Nucleus accumbens (tissue), 56 donors: ENCODE measurements at regions not wholly inside any gene's neighbourhood (a gene's known extent, or its start where the extent isn't known, plus 50 kb on each side); places are given as distances from the start of the nearest gene placed in this dataset.

Experiments used
- DNase-seq, 56 donors: peaks; one replicate each; lab custom pipeline; 2025; lab: John Stamatoyannopoulos, UW

DNA sequence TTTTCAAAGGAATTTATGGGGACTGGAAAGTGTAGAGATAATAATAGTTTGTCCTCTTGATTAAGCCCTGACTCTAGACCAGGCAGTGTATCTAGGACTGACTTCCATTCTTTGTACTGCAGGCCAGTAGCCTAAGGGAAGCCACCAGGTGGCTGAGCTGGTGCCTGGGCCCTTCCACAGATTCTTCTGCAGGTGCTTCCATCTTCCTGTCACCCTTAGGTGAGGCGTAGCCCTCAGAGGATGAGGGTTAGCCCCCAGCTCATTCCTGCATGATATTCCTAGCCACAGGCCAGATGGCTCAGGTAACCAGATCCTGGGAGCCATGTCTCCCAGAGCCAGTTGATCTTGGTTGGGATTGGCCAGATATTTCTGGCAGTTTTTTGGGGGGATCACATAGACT is 169.0 kb upstream of the IL12A start:
- DNase-seq, result no peak

- peak in 2 of 56 donors; percentile 12 to 18 for DNase-seq
Observed at GRCh38 chr3:159821110-159821509, 167.5 kb upstream of the IL12A start.

GRCh38 chr3:159821736-159822135 is 166.9 kb upstream of the IL12A start:
- peak in 2 of 56 donors; percentile 13 to 56 for DNase-seq

GRCh38 chr3:159823780-159824179 is 164.9 kb upstream of the IL12A start:
- no peak for DNase-seq

DNA sequence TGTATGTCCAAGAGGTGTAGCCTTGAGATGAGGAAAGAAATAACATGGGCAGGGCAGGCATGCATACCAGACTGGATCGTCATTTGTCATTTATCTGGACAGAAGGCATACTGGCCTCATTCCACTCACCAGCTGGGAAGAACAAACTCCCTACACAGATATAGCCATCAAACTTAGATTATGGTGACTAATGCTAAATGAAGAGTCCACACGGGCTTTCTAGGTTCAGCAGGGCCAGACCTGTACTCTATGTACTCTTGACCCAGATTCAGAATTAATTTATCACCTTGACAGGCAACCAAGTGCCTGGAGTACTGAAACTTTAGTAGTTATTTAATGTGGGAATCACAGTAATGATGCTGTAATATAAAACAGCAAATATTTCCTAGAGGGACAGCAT is 164.3 kb upstream of the IL12A start:
- no peak for DNase-seq

GRCh38 chr3:159825216-159825854 is 163.3 kb upstream of the IL12A start:
- no peak for DNase-seq

DNA sequence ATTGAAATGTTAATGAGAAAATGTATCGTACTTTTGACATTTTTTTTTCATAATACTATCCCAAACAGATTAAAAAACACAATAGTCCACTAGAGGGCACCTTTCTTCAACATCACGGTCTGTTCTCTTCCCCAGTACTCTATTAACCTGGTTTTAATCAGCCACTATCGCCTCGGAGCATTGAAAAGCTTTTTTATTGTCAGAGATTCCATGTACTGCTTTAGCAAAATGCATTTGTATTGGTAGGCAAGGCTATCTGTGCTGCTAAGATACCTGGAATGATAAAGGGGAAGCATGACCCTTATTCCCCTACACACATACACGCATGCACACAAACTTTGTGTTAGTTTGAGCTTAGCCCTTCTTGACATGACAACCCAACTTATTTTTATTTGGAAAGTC is 160.1 kb upstream of the IL12A start:
- no peak for DNase-seq

DNA sequence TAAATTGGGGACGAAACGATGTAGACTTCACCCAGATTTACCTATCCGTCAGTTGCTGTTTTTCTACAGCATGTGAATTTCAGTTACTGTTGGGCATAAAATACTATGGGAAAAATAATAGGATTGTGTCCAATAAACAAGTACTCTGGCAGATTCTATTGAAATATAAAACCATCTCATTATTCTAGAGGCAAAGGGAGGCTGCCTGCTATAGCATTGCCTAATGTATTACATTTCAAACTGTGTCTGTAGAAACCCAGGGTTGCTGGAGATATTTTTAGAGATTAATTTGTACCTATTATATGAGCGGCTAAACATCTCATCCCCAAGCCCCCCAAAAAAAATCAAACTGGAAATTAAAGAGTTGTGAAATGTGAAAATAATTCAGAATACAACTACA is 159.6 kb upstream of the IL12A start:
- no peak for DNase-seq

DNA sequence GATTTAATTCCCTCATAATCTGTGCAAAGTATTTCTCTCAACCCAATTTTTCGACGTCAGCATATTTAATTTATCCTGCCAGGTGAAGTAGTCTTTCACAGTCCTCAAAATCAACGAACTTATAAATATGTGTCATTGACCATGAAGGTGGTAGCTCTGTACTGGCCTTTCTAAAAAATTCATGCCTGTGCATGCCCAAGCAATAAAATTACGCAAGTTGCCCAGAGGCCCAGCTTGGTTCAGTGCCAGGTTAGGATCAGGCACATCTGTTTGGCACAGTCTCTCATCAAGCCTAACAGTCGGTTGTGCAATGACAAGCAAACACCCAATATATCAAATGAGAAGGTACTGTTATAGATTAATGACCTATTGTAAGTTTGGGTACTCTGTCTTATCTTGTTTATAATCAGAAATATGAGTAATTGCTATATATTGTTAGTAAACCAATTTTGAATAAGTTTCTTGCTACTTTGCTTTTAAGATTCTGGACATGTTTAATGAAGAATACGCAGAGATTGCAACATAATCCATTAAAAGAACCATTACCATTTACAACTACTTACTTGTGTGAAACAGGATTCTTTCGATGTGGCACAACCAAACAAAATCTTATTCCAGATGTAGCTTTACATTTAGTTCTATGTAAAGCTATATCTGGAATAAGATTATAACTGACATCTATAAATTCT is 159.0 kb upstream of the IL12A start:
- peak in 21 of 56 donors; percentile 13 to 75 (median 32) for DNase-seq

- no peak for DNase-seq
Observed at GRCh38 chr3:159830523-159831154, 158.0 kb upstream of the IL12A start.

DNA sequence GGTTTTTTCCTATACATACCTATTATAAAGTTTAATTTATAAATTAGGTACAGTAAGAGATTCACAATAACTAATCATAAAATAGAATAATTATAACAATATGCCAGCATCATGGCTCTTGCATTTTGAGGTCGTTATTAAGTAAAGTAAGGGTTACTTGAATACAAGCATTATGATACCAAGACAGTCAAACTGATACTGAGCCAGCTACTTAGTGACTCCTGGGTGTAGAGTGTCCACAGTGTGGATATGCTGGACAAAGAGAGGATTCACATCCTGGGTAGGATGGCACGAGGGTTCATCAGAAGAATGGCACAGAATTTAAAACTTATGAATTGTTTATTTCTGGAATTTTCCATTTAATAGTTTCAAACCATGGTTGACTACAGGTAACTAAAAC is 157.2 kb upstream of the IL12A start:
- DNase-seq, result no peak

DNA sequence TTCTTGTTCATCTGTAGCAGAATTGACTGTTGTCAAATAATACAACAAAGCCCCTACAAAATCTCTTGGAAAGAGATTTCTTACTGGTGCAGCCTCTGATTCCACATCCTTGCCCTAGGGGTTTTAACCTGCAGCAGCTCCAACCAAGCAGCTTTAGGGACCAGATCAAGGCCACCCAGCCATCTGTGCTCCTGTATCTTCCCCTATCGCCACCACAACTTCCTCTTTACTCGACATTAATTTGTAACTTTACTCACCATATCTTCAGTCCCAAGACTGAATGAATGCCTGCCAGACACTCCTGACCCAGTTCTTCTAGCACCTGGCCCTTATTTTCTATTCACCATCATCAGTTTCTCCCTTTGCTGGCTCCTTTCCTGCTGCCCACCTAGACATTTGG is 156.6 kb upstream of the IL12A start:
- DNase-seq, result no peak

DNA sequence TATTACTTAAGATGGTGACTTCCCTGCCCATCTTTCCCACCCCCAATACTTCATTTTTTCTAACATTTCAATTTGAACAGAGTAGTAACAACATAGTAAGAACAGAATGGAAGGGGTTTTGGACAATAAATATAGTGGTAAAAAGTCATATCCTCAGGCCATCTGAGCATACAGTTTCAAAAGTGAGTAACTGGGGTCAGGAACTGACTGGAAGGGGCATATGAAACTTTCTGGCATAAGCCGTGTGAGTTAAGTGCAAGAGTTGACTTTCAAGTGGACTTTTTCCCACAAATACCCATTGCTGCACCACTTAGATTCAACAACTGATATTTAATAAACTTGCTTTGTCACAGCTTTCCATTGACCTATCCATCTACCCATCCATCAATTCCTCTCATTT is 153.5 kb upstream of the IL12A start:
- no peak for DNase-seq

GRCh38 chr3:159837725-159838124 is 150.9 kb upstream of the IL12A start:
- no peak for DNase-seq

- no peak for DNase-seq
Observed at GRCh38 chr3:159838938-159839337, 149.7 kb upstream of the IL12A start.

GRCh38 chr3:159839561-159840379 is 148.9 kb upstream of the IL12A start, which contains the start of gene SCHIP1:
SCHIP1 (plus strand) TSS chr3:159839861.
- DNase-seq, result peak; percentile 20 to 92 (median 84)

GRCh38 chr3:159840703-159841299 is 147.8 kb upstream of the IL12A start:
- DNase-seq, result peak in 1 of 56 donors; percentile 36

DNA sequence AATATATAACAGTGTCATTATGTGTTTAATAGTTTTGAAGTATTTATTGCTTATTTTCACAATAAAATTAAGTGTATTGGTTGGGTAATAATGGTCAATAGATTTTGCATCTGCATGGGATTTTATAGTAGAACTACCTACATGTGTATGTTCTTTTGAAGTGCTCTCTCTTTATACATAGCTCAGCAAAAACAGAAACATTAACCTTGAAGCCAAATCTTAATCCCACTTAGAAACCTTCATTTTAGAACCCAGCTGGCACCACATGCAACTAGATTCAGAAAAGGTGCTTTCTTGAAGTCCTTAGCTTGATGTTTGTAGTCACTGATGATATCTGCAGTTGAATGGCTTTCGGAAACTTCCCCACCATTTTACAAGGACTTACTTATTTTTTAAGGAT is 146.9 kb upstream of the IL12A start:
- DNase-seq, result no peak

GRCh38 chr3:159843840-159844730 is 144.6 kb upstream of the IL12A start:
- peak in 2 of 56 donors; percentile 20 to 41 for DNase-seq
